Esophagus squamous epithelium (tissue), 5 donors: ENCODE measurements at regions not wholly inside any gene's neighbourhood (a gene's known extent, or its start where the extent isn't known, plus 50 kb on each side); places are given as distances from the start of the nearest gene placed in this dataset.
"Not testable (repeated sequence)": the region's sequence is repeated elsewhere in the genome, so short reads cannot be mapped to it uniquely, and the experiment has no call there.

Experiments
- DNase-seq: peaks from one replicate; lab custom pipeline; 2025; lab: John Stamatoyannopoulos, UW
- H3K27ac ChIP-seq, 4 donors: fragments of 200-600 bp; sonication (generic); one replicate each; pipeline ENCODE4 v1.5.1; 2016 to 2019; ENCODE audit warnings: mild to moderate bottlenecking in 1 of 4
- H3K27me3 ChIP-seq, 4 donors: fragments of 200-600 bp; sonication (generic); 1 replicate in 3 of 4; 2 replicates in 1 of 4; pipeline versions ENCODE4 v1.5.1 to v1.6.0; 2017 to 2021; ENCODE audit warnings: antibody characterized with exemption in 1 of 4
- H3K36me3 ChIP-seq, 3 donors: fragments of 200-600 bp; sonication (generic); one replicate each; pipeline ENCODE4 v1.5.1; 2016 to 2019
- H3K4me1 ChIP-seq, 3 donors: fragments of 200-600 bp; sonication (generic); one replicate each; pipeline ENCODE4 v1.5.1; 2017 to 2019
- H3K4me3 ChIP-seq, 4 donors: fragments of 200-600 bp; sonication (generic); 1 replicate in 3 of 4; 2 replicates in 1 of 4; pipeline ENCODE4 v1.5.1; 2016 to 2019; ENCODE audit warnings: mild to moderate bottlenecking in 2 of 4, moderate library complexity in 1 of 4
- H3K9me3 ChIP-seq, 3 donors: fragments of 200-600 bp; sonication (generic); one replicate each; pipeline ENCODE4 v1.5.1; 2016 to 2019
- POLR2A ChIP-seq, 4 donors: fragments of 450-650 bp; IDR thresholded peaks; one replicate each; pipeline ENCODE4 v1.6.1; 2017; ENCODE audit warnings: antibody characterized with exemption in 4 of 4, mild to moderate bottlenecking in 4 of 4, moderate library complexity in 3 of 4
- WGBS, 2 donors: methylation state at CpG; one replicate each; pipeline ENCODE4 v1.1.5; 2018; 5-methylcytosine and 5-hydroxymethylcytosine counted together
- intact Hi-C: fragments of 100-400 bp; cut with DNase I; formaldehyde crosslinking; loops from one replicate; pipeline ENCODE4 v1.15.0; 2022
- TF ChIP-seq, protein P1 (sequence below), 6 experiments: fragments of 450-650 bp in 4 of 6; fragments of 200-600 bp in 2 of 6; sonication (generic) in 2 of 6; IDR thresholded peaks; one replicate each; pipeline ENCODE4 v1.5.1; 2016 to 2019; ENCODE audit warnings: antibody characterized with exemption in 6 of 6, mild to moderate bottlenecking in 4 of 6, moderate library complexity in 4 of 6
- donor health status: DM: yes; HTN: yes; CAD: no.

DNA sequence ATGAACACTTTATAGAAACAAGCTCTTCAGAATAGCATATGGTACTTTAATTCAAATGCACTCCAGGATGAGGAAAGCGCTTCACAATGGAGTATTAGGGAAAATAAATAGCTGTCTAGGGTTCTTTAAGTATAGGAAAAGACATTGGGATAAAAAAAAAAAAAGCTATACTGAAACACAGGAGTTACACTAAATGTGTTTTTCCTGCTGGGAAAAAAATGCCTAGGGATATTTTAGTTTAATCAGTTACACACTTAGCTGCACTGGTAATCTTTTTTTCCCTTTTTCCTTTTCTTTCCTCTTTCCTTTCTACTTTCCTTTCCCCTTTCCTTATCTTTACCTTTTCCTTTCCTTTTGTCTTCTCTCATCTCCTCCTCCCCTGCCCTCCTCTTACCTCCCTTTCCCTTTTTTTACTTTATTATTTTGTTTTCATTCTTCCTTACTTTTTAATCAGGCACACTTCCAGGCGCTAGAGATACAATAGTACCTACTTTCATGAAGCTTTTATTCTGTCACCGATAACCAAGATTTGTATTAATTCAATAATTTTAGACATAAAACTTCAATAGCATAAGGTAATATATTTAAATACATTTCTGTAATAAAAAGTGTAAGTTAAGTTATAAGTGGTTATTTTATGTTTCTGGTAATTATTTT, 758.7 kb downstream of the CDH18 start:
- WGBS, 2 donors, result 88% methylated on average over 3 of the region's 3 CpGs
- Histone ChIP-seq H3K4me3 (no peak overlapping the region), H3K27me3 (no peaks in the 10 kb centered on the region), H3K27ac (no peak overlapping the region), H3K4me1 (no peaks in the 10 kb centered on the region), H3K36me3 (no peaks in the 10 kb centered on the region), H3K9me3 (no peaks in the 10 kb centered on the region)
- intact Hi-C loops, result no loop called here
- no peak for DNase-seq
- TF ChIP-seq, protein P1, sequence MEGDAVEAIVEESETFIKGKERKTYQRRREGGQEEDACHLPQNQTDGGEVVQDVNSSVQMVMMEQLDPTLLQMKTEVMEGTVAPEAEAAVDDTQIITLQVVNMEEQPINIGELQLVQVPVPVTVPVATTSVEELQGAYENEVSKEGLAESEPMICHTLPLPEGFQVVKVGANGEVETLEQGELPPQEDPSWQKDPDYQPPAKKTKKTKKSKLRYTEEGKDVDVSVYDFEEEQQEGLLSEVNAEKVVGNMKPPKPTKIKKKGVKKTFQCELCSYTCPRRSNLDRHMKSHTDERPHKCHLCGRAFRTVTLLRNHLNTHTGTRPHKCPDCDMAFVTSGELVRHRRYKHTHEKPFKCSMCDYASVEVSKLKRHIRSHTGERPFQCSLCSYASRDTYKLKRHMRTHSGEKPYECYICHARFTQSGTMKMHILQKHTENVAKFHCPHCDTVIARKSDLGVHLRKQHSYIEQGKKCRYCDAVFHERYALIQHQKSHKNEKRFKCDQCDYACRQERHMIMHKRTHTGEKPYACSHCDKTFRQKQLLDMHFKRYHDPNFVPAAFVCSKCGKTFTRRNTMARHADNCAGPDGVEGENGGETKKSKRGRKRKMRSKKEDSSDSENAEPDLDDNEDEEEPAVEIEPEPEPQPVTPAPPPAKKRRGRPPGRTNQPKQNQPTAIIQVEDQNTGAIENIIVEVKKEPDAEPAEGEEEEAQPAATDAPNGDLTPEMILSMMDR (IDR thresholded peaks at IDR 0.05), result no peak
- TF ChIP-seq POLR2A (IDR thresholded peaks at IDR 0.05), result no peak

DNA sequence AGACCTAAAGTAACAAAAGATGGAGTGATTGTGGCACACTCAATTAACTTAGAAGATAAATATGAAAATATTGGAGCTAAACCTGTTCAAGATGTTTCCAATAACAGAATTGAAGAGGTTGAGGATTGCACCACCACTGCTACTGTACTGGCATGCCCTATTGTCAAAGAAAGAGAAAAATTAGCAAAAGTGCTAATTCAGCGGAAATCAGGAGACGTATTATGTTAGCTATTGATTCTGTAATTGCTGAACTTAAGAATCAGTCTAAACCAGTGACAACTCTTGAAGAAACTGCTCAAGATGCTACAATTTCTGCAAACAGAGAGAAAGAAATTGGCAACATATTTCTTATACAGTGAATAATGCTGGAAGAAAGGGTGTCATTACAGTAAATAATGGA, 754.4 kb downstream of the CDH18 start:
- H3K36me3 ChIP-seq, result no peaks in the 10 kb centered on the region
- no peaks in the 10 kb centered on the region for H3K9me3 ChIP-seq
- H3K4me1 ChIP-seq, result no peaks in the 10 kb centered on the region
- no peaks in the 10 kb centered on the region for H3K27me3 ChIP-seq
- 85 to 87% methylated on average over 2 of the region's 2 CpGs for WGBS, 2 donors
- no peak overlapping the region for H3K4me3 ChIP-seq
- no peak for TF ChIP-seq POLR2A (IDR thresholded peaks at IDR 0.05)
- TF ChIP-seq, protein P1 (IDR thresholded peaks at IDR 0.05), result no peak
- no peak for DNase-seq
- H3K27ac ChIP-seq, result no peak overlapping the region
- intact Hi-C loops, result no loop called here

DNA sequence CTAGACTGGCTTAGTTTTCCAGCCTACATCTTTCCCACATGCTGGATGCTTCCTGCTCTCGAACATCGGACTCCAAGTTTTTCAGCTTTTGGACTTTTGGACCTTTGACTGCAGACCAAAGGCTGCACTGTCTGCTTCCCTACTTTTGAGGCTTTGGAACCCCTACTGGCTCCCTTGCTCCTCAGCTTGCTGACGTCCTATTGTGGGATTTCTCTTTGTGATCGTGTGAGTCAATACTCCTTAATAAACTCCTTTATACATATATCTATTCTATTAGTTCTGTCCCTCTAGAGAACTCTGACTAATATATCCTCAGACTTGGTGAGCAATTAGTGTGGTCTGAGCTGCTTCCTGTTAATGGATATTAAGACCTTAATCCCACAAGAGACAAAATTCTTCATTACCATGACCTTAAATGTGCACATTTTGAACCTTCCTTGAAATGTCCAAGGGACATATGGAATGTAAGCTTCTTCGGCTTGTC, 752.9 kb downstream of the CDH18 start:
- H3K9me3 ChIP-seq, result no peaks in the 10 kb centered on the region
- TF ChIP-seq, protein P1 (IDR thresholded peaks at IDR 0.05), result no peak
- no peak for TF ChIP-seq POLR2A (IDR thresholded peaks at IDR 0.05)
- 73 to 76% methylated on average over 5 of the region's 5 CpGs for WGBS, 2 donors
- no peak overlapping the region for H3K27ac ChIP-seq
- DNase-seq, result no peak
- intact Hi-C loops, result no loop called here
- no peaks in the 10 kb centered on the region for H3K36me3 ChIP-seq
- H3K27me3 ChIP-seq, result no peaks in the 10 kb centered on the region
- H3K4me3 ChIP-seq, result no peak overlapping the region
- no peaks in the 10 kb centered on the region for H3K4me1 ChIP-seq

DNA sequence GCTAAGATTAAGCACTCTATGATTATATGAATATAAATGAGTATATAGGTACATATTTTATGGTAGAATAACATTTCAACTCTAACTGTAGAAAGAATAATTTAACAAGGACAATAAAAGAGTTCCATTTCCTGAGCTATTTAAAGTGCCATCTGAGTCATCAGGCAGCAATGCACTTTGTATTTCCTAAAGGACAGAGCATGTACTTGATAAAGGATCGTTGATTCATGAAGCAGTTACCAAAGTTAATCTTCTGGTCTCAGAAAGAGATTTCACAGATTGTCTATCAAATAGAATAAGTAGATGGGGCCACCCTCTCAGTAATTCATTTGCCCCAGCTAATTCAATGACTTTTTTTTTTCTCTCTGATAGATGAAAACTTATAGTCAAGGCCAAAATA, 747.8 kb downstream of the CDH18 start:
- no peak overlapping the region for H3K4me3 ChIP-seq
- 4 to 10% methylated on average over 1 of the region's 1 CpG for WGBS, 2 donors
- no peak for TF ChIP-seq POLR2A (IDR thresholded peaks at IDR 0.05)
- TF ChIP-seq, protein P1 (IDR thresholded peaks at IDR 0.05), result no peak
- no peak for DNase-seq
- H3K4me1 ChIP-seq, result no peaks in the 10 kb centered on the region
- H3K27me3 ChIP-seq, result no peaks in the 10 kb centered on the region
- no peak overlapping the region for H3K27ac ChIP-seq
- intact Hi-C loops, result no loop called here
- no peaks in the 10 kb centered on the region for H3K36me3 ChIP-seq
- no peaks in the 10 kb centered on the region for H3K9me3 ChIP-seq

DNA sequence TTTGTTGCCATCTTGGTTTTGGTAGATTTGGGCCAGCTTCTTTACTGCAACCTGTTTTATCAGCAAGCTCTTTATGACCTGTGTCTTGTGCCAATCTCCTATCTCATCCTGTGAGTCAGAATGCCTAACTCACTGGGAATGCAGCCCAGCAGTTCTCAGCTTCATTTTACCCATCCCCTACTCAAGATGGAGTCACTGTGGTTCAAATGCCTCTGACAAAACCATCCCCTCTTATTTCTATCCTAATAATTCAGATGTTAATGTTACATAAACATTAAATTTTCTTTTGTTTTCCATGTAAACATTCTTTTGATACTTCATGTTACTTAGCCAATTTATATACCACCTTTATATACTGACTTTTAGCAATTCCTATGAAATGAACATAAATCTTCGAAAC, 746.3 kb downstream of the CDH18 start:
- no peaks in the 10 kb centered on the region for H3K36me3 ChIP-seq
- no peak for DNase-seq
- WGBS, 2 donors, result 52 to 85% methylated on average over 1 of the region's 1 CpG
- H3K27me3 ChIP-seq, result no peaks in the 10 kb centered on the region
- TF ChIP-seq POLR2A (IDR thresholded peaks at IDR 0.05), result no peak
- TF ChIP-seq, protein P1 (IDR thresholded peaks at IDR 0.05), result no peak
- no peaks in the 10 kb centered on the region for H3K4me1 ChIP-seq
- H3K4me3 ChIP-seq, result no peak overlapping the region
- no peaks in the 10 kb centered on the region for H3K9me3 ChIP-seq
- intact Hi-C loops, result no loop called here
- no peak overlapping the region for H3K27ac ChIP-seq

DNA sequence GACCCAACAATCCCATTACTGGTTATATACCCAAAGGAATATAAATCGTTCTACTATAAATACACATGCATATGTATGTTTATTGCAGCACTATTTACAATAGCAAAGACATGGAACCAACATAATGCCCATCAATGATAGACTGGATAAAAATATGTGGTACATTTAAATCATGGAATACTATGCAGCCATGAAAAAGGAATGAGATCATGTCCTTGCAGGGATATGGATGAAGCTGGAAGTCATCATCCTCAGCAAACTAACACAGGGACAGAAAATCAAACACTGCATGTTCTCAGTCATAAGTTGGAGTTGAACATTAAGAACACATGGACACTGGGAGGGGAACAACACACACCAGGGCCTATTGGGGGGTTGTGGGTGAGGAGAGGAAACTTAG, 741.8 kb downstream of the CDH18 start:
- intact Hi-C loops, H3K27me3 ChIP-seq, H3K4me1 ChIP-seq, DNase-seq, H3K36me3 ChIP-seq, H3K27ac ChIP-seq, H3K4me3 ChIP-seq, H3K9me3 ChIP-seq: not testable (repeated sequence)
- 87 to 91% methylated on average over 1 of the region's 1 CpG for WGBS, 2 donors
